Skeletal muscle tissue (tissue), 3 donors: ENCODE measurements at regions not wholly inside any gene's neighbourhood (a gene's known extent, or its start where the extent isn't known, plus 50 kb on each side); places are given as distances from the start of the nearest gene placed in this dataset.

Source experiments
- H3K27ac ChIP-seq: one replicate; pipeline ENCODE4 v1.7.0; 2013; ENCODE audit warnings: mild to moderate bottlenecking, low read depth, low read length, inconsistent platforms
- H3K27me3 ChIP-seq, 3 donors: one replicate each; pipeline ENCODE4 v1.7.0; 2013; ENCODE audit warnings: low read length in 3 of 3; ENCODE audit not compliant: control insufficient read depth in 3 of 3, insufficient read depth in 3 of 3
- H3K36me3 ChIP-seq, 3 donors: one replicate each; pipeline ENCODE4 v1.7.0; 2013; ENCODE audit warnings: low read length in 3 of 3; ENCODE audit not compliant: control insufficient read depth in 3 of 3, insufficient read depth in 3 of 3
- H3K4me1 ChIP-seq, 3 donors: one replicate each; pipeline ENCODE4 v1.7.0; 2013; ENCODE audit warnings: low read length in 3 of 3, mild to moderate bottlenecking in 3 of 3; ENCODE audit not compliant: control insufficient read depth in 3 of 3, insufficient read depth in 3 of 3
- H3K4me3 ChIP-seq, 3 donors: one replicate each; pipeline ENCODE4 v1.7.0; 2013; ENCODE audit warnings: low read length in 3 of 3
- H3K9ac ChIP-seq, 3 donors: one replicate each; pipeline ENCODE4 v1.7.0; 2013; ENCODE audit warnings: low read length in 3 of 3, mild to moderate bottlenecking in 3 of 3, moderate library complexity in 2 of 3, low read depth in 1 of 3
- H3K9me3 ChIP-seq, 3 donors: one replicate each; pipeline ENCODE4 v1.7.0; 2013; ENCODE audit warnings: low read length in 3 of 3; ENCODE audit not compliant: control insufficient read depth in 3 of 3
- donor health status: Osteomylitis.

DNA sequence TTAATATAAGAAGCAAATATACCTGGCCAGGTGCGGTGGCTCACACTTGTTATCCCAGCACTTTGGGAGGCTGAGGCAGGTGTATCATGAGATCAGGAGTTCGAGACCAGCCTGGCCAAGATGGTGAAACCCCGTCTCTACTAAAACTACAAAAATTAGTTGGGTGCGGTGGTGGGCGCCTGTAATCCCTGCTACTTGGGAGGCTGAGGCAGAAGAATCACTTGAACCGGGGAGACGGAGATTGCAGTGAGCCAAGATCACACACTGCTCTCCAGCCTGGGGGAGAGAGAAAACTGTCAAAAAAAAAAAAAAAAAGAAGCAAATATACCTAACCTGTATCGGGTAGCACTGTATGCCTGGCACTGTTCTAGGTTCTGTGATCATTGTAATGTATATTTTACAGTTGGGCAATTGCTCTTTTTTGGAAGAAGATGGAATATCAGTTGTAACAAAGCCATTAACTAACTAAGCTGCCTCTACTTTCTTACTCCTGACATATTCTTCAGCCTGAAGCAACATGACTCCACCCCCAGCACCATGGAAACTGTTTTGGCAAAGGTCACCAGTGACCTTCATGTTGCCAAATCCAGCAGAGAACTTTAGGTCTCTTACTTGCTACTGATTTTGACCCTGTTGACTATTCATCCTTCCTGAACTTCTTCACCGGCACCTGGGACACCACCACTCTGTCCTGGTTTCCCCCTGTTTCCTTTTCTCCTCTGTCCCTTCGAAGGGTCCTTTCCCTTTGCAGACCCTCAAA is 203.8 kb downstream of the RPLP1 start:
- Histone ChIP-seq H3K9me3 (no peaks in the 10 kb centered on the region), H3K4me3 (no peak overlapping the region), H3K36me3 (no peaks in the 10 kb centered on the region), H3K27ac (no peak overlapping the region), H3K4me1 (no peaks in the 10 kb centered on the region), H3K9ac (no peak overlapping the region), H3K27me3 (peaks cover 3 to 22% (median 11%) of the 10 kb centered on the region in 3 donors)

DNA sequence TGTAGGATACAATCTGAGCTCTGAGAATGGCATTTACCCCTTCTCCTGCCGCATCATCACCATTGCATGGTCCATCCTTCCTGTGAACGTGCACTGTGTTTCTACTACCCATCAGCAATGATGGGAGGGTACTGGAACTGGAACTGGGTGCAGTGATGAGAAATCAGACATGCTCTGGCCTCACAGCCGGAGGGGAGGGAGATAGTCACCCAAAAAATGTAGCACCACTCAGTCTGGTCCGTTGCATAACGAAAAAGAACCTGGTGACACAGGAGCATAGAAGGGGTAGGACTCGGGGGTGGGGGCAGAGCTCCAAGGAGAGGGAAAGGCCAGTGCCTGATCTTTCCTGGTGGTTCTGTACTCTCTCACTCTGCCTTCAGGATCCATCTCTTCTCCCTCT is 205.0 kb downstream of the RPLP1 start:
- no peak overlapping the region for H3K27ac ChIP-seq
- no peak overlapping the region for H3K9ac ChIP-seq
- no peak overlapping the region for H3K4me3 ChIP-seq
- H3K9me3 ChIP-seq, result no peaks in the 10 kb centered on the region
- H3K4me1 ChIP-seq, result no peaks in the 10 kb centered on the region
- no peaks in the 10 kb centered on the region for H3K36me3 ChIP-seq
- H3K27me3 ChIP-seq, result peaks cover 8 to 19% (median 11%) of the 10 kb centered on the region in 3 donors

- no peak overlapping the region for H3K4me3 ChIP-seq
- no peak overlapping the region for H3K9ac ChIP-seq
- peaks cover 8 to 18% (median 11%) of the 10 kb centered on the region in 3 donors for H3K27me3 ChIP-seq
- H3K36me3 ChIP-seq, result no peaks in the 10 kb centered on the region
- H3K9me3 ChIP-seq, result no peaks in the 10 kb centered on the region
- no peak overlapping the region for H3K27ac ChIP-seq
- no peaks in the 10 kb centered on the region for H3K4me1 ChIP-seq
Observed at GRCh38 chr15:69658411-69658945, 205.9 kb downstream of the RPLP1 start.

DNA sequence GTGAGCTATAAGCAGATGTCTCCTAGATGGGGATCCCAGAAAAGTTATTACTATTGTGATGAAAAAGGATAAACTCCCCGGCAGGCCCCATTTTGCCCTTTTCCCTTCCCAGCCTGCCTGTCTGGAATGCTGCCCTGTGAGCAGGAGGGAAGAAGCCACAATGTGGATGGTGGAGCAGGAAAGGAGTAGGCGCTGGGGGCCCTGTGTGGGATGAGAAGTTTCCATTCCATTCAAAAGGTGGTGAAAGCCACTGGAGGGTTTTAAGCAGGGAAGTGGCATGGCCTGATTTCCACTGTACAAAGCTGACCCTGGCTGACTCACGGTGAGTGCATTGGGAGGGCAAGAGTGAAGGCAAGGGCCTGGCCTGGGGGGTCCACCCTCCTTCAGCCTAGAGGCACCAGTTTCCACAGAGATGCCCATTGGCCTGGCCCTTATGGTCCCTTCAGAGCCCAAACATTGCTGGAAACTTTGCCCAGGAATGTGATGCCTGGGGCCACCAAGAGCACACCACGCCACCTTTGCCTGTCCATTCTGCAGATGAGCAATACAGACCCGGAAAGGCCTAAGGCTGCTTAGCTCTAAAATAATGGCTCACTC is 206.9 kb downstream of the RPLP1 start:
- Histone ChIP-seq H3K9me3 (no peaks in the 10 kb centered on the region), H3K36me3 (no peaks in the 10 kb centered on the region), H3K27me3 (peaks cover 8 to 28% (median 12%) of the 10 kb centered on the region in 3 donors), H3K4me3 (no peak overlapping the region), H3K4me1 (no peaks in the 10 kb centered on the region), H3K27ac (no peak overlapping the region), H3K9ac (no peak overlapping the region)

- H3K9me3 ChIP-seq, result no peaks in the 10 kb centered on the region
- no peak overlapping the region for H3K9ac ChIP-seq
- H3K27me3 ChIP-seq, result peaks cover 8 to 32% (median 14%) of the 10 kb centered on the region in 3 donors
- H3K27ac ChIP-seq, result no peak overlapping the region
- no peaks in the 10 kb centered on the region for H3K36me3 ChIP-seq
- no peak overlapping the region for H3K4me3 ChIP-seq
- no peaks in the 10 kb centered on the region for H3K4me1 ChIP-seq
Observed at GRCh38 chr15:69660114-69660513, 207.5 kb downstream of the RPLP1 start.

DNA sequence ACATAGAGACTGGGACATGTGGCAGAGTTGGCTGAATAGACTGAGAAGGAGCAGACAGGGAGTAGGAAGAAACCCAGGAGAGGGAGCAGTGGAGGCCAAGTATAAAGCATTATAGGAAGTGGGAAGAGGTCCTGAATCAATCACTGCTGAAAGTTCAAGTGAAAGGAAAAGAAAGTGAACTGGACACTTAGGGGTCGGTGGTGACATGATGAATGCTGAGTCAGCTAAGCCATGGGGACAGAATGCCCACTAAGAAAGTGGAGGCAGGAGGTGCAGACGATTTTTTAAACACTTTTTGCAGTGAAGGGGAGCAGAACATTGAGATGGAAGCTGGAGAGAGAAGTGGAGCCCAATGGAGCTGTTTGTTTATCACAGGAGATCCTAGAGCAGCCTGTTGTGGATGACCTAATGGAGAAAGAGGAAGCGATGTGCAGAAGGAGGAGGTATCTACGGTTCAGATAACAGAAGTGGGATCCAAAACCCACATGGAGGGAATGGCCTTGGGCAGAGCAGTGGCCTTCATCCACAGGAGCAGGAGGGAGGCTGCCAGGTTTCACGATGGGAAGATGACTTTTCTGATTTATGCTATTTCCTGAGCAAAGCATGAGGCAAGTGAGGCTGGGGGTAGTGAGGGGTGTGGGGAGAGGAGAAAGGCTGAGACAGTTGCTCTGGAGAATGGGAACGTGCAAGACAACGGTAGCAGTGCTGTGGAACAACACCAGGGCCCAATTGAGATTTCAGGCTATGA is 208.2 kb downstream of the RPLP1 start:
- H3K27me3 ChIP-seq, result peaks cover 8 to 36% (median 14%) of the 10 kb centered on the region in 3 donors
- no peak overlapping the region for H3K9ac ChIP-seq
- H3K4me3 ChIP-seq, result no peak overlapping the region
- no peaks in the 10 kb centered on the region for H3K36me3 ChIP-seq
- H3K9me3 ChIP-seq, result no peaks in the 10 kb centered on the region
- H3K4me1 ChIP-seq, result peaks cover 0 to under 1% (median 0%) of the 10 kb centered on the region in 3 donors
- no peak overlapping the region for H3K27ac ChIP-seq

DNA sequence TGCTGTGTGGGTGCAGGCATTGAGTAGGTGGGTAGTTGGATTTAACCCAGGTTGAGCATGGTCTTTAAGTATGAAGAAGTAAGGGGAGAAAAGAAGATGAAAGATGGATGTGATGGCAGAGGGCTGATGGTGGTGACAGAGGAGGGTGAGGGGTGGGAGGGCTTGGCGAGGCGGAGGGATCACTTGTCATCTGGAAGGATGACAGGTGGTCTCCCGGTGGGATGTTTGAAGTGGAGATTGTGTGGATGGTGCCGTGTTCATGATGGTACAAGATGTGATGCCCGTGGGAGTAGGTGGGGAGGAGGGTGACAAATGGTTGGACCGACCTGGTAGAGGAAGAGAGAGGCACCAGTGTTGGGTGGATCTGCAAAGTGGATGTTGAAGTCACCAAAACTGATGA is 208.8 kb downstream of the RPLP1 start:
- Histone ChIP-seq H3K4me3 (no peak overlapping the region), H3K4me1 (peaks cover 0 to 6% (median 3%) of the 10 kb centered on the region in 3 donors), H3K27ac (no peak overlapping the region), H3K36me3 (no peaks in the 10 kb centered on the region), H3K27me3 (peaks cover 8 to 40% (median 14%) of the 10 kb centered on the region in 3 donors), H3K9ac (no peak overlapping the region), H3K9me3 (no peaks in the 10 kb centered on the region)

- peaks cover 8 to 44% (median 14%) of the 10 kb centered on the region in 3 donors for H3K27me3 ChIP-seq
Observed at GRCh38 chr15:69661871-69662644, 209.4 kb downstream of the RPLP1 start.

DNA sequence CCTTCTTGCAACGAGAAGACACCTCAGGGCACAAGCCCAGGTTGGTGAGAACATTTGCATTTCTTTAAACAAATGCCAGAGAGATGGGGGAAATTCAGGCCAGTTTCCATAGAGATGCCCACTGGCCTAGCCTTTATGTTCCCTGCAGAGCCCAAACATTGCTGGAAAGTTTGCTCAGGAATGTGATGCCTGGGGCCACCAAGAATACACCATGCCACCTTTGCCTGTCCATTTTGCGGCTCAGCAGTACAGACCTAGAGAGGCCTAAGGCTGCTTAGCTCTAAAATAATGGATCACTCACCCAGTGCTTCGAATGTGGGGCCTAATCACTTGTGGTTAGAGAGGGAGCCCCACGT is 210.0 kb downstream of the RPLP1 start:
- H3K36me3 ChIP-seq, result no peaks in the 10 kb centered on the region
- H3K9ac ChIP-seq, result no peak overlapping the region
- H3K27me3 ChIP-seq, result peaks cover 8 to 38% (median 12%) of the 10 kb centered on the region in 3 donors
- H3K4me3 ChIP-seq, result no peak overlapping the region
- H3K9me3 ChIP-seq, result no peaks in the 10 kb centered on the region
- H3K4me1 ChIP-seq, result peaks cover 0 to 6% (median 3%) of the 10 kb centered on the region in 3 donors
- no peak overlapping the region for H3K27ac ChIP-seq

More at GRCh38 chr15:69661871-69662644, 209.4 kb downstream of the RPLP1 start:
- Histone ChIP-seq H3K9ac (no peak overlapping the region), H3K4me3 (no peak overlapping the region), H3K4me1 (peaks cover 0 to 6% (median 3%) of the 10 kb centered on the region in 3 donors), H3K36me3 (no peaks in the 10 kb centered on the region), H3K9me3 (no peaks in the 10 kb centered on the region), H3K27ac (no peak overlapping the region)
